MM.1S (cell line): ENCODE measurements at regions not wholly inside any gene's neighbourhood (a gene's known extent, or its start where the extent isn't known, plus 50 kb on each side); places are given as distances from the start of the nearest gene placed in this dataset.

Experiments
- DNase-seq: peaks from one replicate; pipeline ENCODE4 v3.0.0-alpha.2; 2015
- H2AFZ ChIP-seq: fragments of 300-600 bp; sonication (generic); 2 replicates; pipeline ENCODE4 v1.6.0; 2016; ENCODE audit warnings: antibody characterized with exemption, low read length
- H3F3A ChIP-seq: fragments of 300-600 bp; sonication (generic); 2 replicates; pipeline ENCODE4 v1.6.1; 2016; ENCODE audit warnings: mild to moderate bottlenecking, antibody characterized with exemption, low read length, moderate library complexity, mixed read lengths; ENCODE audit not compliant: insufficient read depth
- H3K27ac ChIP-seq: fragments of 300-600 bp; sonication (generic); 2 replicates; pipeline ENCODE4 v1.5.1; 2016; ENCODE audit warnings: mild to moderate bottlenecking, low read length
- H3K27me3 ChIP-seq: fragments of 300-600 bp; sonication (generic); replicated peaks from 2 replicates; pipeline ENCODE4 v1.6.0; 2016; ENCODE audit warnings: low read length; ENCODE audit not compliant: insufficient read depth
- H3K36me3 ChIP-seq: fragments of 300-600 bp; sonication (generic); replicated peaks from 2 replicates; pipeline ENCODE4 v1.6.1; 2016; ENCODE audit warnings: mild to moderate bottlenecking, low read length, mixed read lengths; ENCODE audit not compliant: insufficient read depth
- H3K4me1 ChIP-seq: fragments of 300-600 bp; sonication (generic); 2 replicates; pipeline ENCODE4 v1.6.1; 2016; ENCODE audit warnings: low read length, mixed read lengths
- H3K4me2 ChIP-seq: fragments of 300-600 bp; sonication (generic); 2 replicates; pipeline ENCODE4 v1.6.0; 2016; ENCODE audit warnings: low read depth, low read length
- H3K4me3 ChIP-seq: fragments of 300-600 bp; sonication (generic); 2 replicates; pipeline ENCODE4 v1.5.1; 2016; ENCODE audit warnings: low read length, mixed read lengths
- H3K79me2 ChIP-seq: fragments of 300-600 bp; sonication (generic); 2 replicates; pipeline ENCODE4 v1.6.1; 2016; ENCODE audit warnings: mixed run types, low read length, mixed read lengths
- H3K9ac ChIP-seq: fragments of 300-600 bp; sonication (generic); 2 replicates; pipeline ENCODE4 v1.6.1; 2016; ENCODE audit warnings: low read length, mixed read lengths
- H3K9me2 ChIP-seq: fragments of 300-600 bp; sonication (generic); replicated peaks from 2 replicates; pipeline ENCODE4 v1.6.1; 2016; ENCODE audit warnings: mild to moderate bottlenecking, low read length, mixed read lengths; ENCODE audit not compliant: insufficient read depth
- H3K9me3 ChIP-seq: fragments of 300-600 bp; sonication (generic); replicated peaks from 2 replicates; pipeline ENCODE4 v1.6.1; 2016; ENCODE audit warnings: mild to moderate bottlenecking, low read length, mixed read lengths; ENCODE audit not compliant: insufficient read depth
- H4K20me1 ChIP-seq: fragments of 300-600 bp; sonication (generic); 2 replicates; pipeline ENCODE4 v1.6.1; 2016; ENCODE audit warnings: mild to moderate bottlenecking, low read length, moderate library complexity, mixed read lengths; ENCODE audit not compliant: insufficient read depth
- EZH2 ChIP-seq: fragments of 300-600 bp; sonication (generic); optimal IDR thresholded peaks from 2 replicates; pipeline ENCODE3; 2017; ENCODE audit warnings: low read depth, mild to moderate bottlenecking, antibody characterized with exemption, low read length, mixed read lengths
- EZH2phosphoT487 ChIP-seq: fragments of 300-600 bp; sonication (generic); IDR thresholded peaks from 2 replicates; pipeline ENCODE4 v1.6.1; 2018; ENCODE audit warnings: antibody characterized with exemption, low read length
- TF ChIP-seq, protein P1 (sequence below): fragments of 300-600 bp; sonication (generic); IDR thresholded peaks from 2 replicates; pipeline ENCODE4 v1.5.1; 2016; ENCODE audit warnings: antibody characterized with exemption, low read length, mixed read lengths

DNA sequence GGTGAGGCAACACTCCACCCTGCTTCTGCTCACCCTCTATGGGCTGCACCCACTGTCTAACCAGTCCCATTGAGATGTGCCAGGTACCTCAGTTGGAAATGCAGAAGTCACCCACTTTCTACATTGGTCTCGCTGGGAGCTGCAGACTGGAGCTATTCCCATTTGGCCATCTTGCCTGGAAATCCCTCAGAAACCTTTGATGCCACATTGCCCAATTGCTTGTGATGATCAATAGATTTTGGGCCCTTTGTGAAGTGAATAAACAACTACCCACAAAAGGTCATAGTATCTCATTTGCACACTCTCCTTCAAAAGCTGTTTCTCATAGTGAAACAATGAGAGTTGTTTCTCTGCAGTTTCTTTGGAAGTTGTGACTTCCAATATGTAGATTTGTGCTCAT, 742.9 kb downstream of the INHBA start:
- no peak overlapping the region for H3K4me3 ChIP-seq
- H4K20me1 ChIP-seq, result no peaks in the 10 kb centered on the region
- H3K79me2 ChIP-seq, result no peaks in the 10 kb centered on the region
- no peak overlapping the region for H3K9ac ChIP-seq
- no peaks in the 10 kb centered on the region for H3K36me3 ChIP-seq
- TF ChIP-seq, protein P1, sequence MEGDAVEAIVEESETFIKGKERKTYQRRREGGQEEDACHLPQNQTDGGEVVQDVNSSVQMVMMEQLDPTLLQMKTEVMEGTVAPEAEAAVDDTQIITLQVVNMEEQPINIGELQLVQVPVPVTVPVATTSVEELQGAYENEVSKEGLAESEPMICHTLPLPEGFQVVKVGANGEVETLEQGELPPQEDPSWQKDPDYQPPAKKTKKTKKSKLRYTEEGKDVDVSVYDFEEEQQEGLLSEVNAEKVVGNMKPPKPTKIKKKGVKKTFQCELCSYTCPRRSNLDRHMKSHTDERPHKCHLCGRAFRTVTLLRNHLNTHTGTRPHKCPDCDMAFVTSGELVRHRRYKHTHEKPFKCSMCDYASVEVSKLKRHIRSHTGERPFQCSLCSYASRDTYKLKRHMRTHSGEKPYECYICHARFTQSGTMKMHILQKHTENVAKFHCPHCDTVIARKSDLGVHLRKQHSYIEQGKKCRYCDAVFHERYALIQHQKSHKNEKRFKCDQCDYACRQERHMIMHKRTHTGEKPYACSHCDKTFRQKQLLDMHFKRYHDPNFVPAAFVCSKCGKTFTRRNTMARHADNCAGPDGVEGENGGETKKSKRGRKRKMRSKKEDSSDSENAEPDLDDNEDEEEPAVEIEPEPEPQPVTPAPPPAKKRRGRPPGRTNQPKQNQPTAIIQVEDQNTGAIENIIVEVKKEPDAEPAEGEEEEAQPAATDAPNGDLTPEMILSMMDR, result no peak
- TF ChIP-seq EZH2, result no peak
- no peak overlapping the region for H2AFZ ChIP-seq
- no peak overlapping the region for H3K4me2 ChIP-seq
- H3K27me3 ChIP-seq, result no peaks in the 10 kb centered on the region
- peaks cover 8% of the 10 kb centered on the region for H3K4me1 ChIP-seq
- no peaks in the 10 kb centered on the region for H3K9me2 ChIP-seq
- H3F3A ChIP-seq, result peaks cover 7% of the 10 kb centered on the region
- no peak overlapping the region for H3K27ac ChIP-seq
- no peaks in the 10 kb centered on the region for H3K9me3 ChIP-seq
- no peak for DNase-seq

DNA sequence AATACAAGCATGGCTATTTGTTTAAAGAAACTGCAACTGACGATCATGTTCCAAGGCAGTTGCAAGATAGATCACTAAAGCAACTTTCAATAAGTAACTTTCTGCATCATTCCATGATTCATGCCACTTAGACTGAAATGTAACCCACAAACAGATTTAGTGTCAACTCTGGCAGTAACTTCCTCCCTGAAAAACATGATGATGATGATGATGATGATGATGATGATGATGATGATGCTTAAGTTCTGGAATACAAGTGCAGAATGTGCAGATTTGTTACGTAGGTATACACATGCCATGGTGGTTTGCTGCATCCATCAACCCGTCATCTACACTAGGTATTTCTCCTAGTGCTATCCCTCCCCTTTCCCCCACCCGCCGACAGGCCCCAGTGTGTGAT, 754.7 kb downstream of the INHBA start:
- Histone ChIP-seq H3K36me3 (no peaks in the 10 kb centered on the region), H3K4me2 (no peak overlapping the region), H4K20me1 (no peaks in the 10 kb centered on the region), H3K9ac (no peak overlapping the region), H3K4me3 (no peak overlapping the region), H3K9me3 (no peaks in the 10 kb centered on the region), H3K9me2 (no peaks in the 10 kb centered on the region), H3K4me1 (no peaks in the 10 kb centered on the region), H2AFZ (no peak overlapping the region), H3F3A (no peaks in the 10 kb centered on the region), H3K27ac (no peak overlapping the region), H3K79me2 (no peaks in the 10 kb centered on the region), H3K27me3 (no peaks in the 10 kb centered on the region)
- DNase-seq, result no peak
- TF ChIP-seq, protein P1, result no peak
- TF ChIP-seq EZH2phosphoT487 (no peak), EZH2 (no peak)

DNA sequence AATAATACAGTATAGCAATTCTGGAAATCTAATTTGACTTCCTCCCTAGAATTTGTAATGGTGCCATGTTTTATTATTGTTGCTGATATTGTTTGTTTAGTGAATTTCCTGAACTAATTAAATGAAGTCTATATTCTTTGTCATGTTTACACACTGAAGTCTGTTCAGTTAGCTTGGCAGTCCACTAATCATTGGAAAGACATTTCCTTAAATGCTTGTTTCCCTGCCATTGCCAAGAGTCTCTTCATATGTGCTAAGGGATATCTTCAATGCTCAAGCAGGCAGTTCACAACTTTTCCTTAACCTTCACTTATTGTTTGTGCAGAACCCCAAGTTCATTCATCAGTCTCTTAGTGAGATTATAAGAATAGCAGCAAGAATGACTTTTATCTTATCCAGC, 755.3 kb downstream of the INHBA start:
- no peaks in the 10 kb centered on the region for H3K27me3 ChIP-seq
- H3K36me3 ChIP-seq, result no peaks in the 10 kb centered on the region
- TF ChIP-seq EZH2, result no peak
- no peak for TF ChIP-seq EZH2phosphoT487
- TF ChIP-seq, protein P1, result no peak
- no peak overlapping the region for H3K4me2 ChIP-seq
- no peaks in the 10 kb centered on the region for H4K20me1 ChIP-seq
- no peak overlapping the region for H3K4me3 ChIP-seq
- no peak overlapping the region for H3K27ac ChIP-seq
- H3F3A ChIP-seq, result no peaks in the 10 kb centered on the region
- no peak for DNase-seq
- no peaks in the 10 kb centered on the region for H3K79me2 ChIP-seq
- H3K9ac ChIP-seq, result no peak overlapping the region
- no peaks in the 10 kb centered on the region for H3K9me3 ChIP-seq
- no peaks in the 10 kb centered on the region for H3K4me1 ChIP-seq
- no peak overlapping the region for H2AFZ ChIP-seq
- H3K9me2 ChIP-seq, result no peaks in the 10 kb centered on the region

DNA sequence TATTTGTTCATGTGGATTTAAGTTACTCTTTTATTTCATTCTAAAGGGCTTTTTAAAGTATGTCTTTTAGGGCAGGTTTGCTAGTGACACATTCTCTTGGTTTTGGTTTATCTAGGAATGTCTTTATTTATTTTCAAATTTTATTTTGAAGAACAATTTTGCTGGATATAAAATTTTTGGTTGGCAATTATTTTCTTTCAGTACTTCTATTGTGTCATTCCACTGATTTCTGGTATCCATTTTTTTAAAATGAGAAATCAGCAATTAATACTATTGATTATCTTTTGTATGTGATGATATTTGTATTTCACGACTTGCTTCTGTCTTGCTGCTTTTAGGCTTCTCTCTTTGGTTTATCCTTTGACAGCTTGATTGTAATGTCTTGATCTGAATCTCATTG, 756.3 kb downstream of the INHBA start:
- Histone ChIP-seq H3K27me3 (no peaks in the 10 kb centered on the region), H3K79me2 (no peaks in the 10 kb centered on the region), H3K9ac (no peak overlapping the region), H3K27ac (no peak overlapping the region), H3K4me3 (no peak overlapping the region), H3K4me2 (no peak overlapping the region), H3K36me3 (no peaks in the 10 kb centered on the region), H3K9me3 (no peaks in the 10 kb centered on the region), H4K20me1 (no peaks in the 10 kb centered on the region), H3F3A (no peaks in the 10 kb centered on the region), H3K4me1 (no peaks in the 10 kb centered on the region), H2AFZ (no peak overlapping the region), H3K9me2 (no peaks in the 10 kb centered on the region)
- no peak for TF ChIP-seq EZH2
- TF ChIP-seq EZH2phosphoT487, result no peak
- TF ChIP-seq, protein P1, result no peak
- no peak for DNase-seq
